Choroid plexus epithelial cell (primary cell): ENCODE measurements at regions not wholly inside any gene's neighbourhood (a gene's known extent, or its start where the extent isn't known, plus 50 kb on each side); places are given as distances from the start of the nearest gene placed in this dataset.

ENCODE experiments used
- DNase-seq: peaks from one replicate; pipeline ENCODE4 v3.0.0-alpha.2; 2010; ENCODE audit warnings: low read depth
- H3K4me3 ChIP-seq: 2 replicates; pipeline ENCODE4 v1.5.1; 2011; ENCODE audit warnings: low read depth, mild to moderate bottlenecking, control low read depth, low read length, moderate library complexity
- CTCF ChIP-seq: conservative IDR thresholded peaks from 2 replicates; pipeline ENCODE4 v1.5.1; 2011; ENCODE audit warnings: low read depth, mild to moderate bottlenecking, control low read depth, inconsistent platforms, low read length, moderate library complexity

- no peak overlapping the region for H3K4me3 ChIP-seq
- no peak for DNase-seq
- no peak for TF ChIP-seq CTCF
Measured at GRCh38 chr10:83863283-83863966, 275.9 kb upstream of the GHITM start.

- TF ChIP-seq CTCF: no peak
- no peak for DNase-seq
- H3K4me3 ChIP-seq: no peak overlapping the region
Measured at GRCh38 chr10:83869898-83870297, 269.4 kb upstream of the GHITM start.

- DNase-seq: peak; percentile 68
- peak; percentile 85 for TF ChIP-seq CTCF
- no peak overlapping the region for H3K4me3 ChIP-seq
Measured at GRCh38 chr10:83871187-83872081, 267.9 kb upstream of the GHITM start.

- TF ChIP-seq CTCF: no peak
- DNase-seq: no peak
- H3K4me3 ChIP-seq: no peak overlapping the region
Measured at GRCh38 chr10:83880252-83880791, 259.0 kb upstream of the GHITM start.

- DNase-seq: no peak
- no peak for TF ChIP-seq CTCF
- H3K4me3 ChIP-seq: no peak overlapping the region
Measured at GRCh38 chr10:83881661-83882060, 257.6 kb upstream of the GHITM start.

- no peak overlapping the region for H3K4me3 ChIP-seq
Measured at GRCh38 chr10:83886871-83887270, 252.4 kb upstream of the GHITM start.

More at GRCh38 chr10:83886871-83887270, 252.4 kb upstream of the GHITM start:
- TF ChIP-seq CTCF: no peak
- DNase-seq: no peak
